ENCODE measurements at regions not wholly inside any gene's neighbourhood (a gene's known extent, or its start where the extent isn't known, plus 50 kb on each side); places are given as distances from the start of the nearest gene placed in this dataset.

- H4K8ac ChIP-seq (ENCODE audit: low read length): no peak overlapping the region
- H2BK120ac ChIP-seq (ENCODE audit: low read depth, low read length): no peak overlapping the region
- H2AFZ ChIP-seq (ENCODE audit: low read depth, low read length): no peak overlapping the region
- no peak overlapping the region for H2BK15ac ChIP-seq (ENCODE audit: low read depth, poor library complexity, severe bottlenecking)
- H3K23ac ChIP-seq (ENCODE audit: low read length in 2 of 2): no peak overlapping the region
- no peaks in the 10 kb centered on the region for H3K4me1 ChIP-seq (ENCODE audit: control insufficient read depth, insufficient read depth, low read depth, low read length)
- H3K4me2 ChIP-seq (ENCODE audit: low read length, poor library complexity, severe bottlenecking): no peak overlapping the region
- H3K18ac ChIP-seq (ENCODE audit: low read depth in 1 of 2, low read length in 2 of 2): no peak overlapping the region
- H3K27ac ChIP-seq (ENCODE audit: low read length, poor library complexity, severe bottlenecking): no peak overlapping the region
- peaks cover 62% of the 10 kb centered on the region for H3K9me3 ChIP-seq (ENCODE audit: control insufficient read depth, low read length)
- H3K4me3 ChIP-seq (ENCODE audit: insufficient read depth in 1 of 2, low read depth in 1 of 2, low read length in 2 of 2): no peak overlapping the region
- no peak overlapping the region for H2BK5ac ChIP-seq (ENCODE audit: low read depth, low read length, poor library complexity, severe bottlenecking)
- no peaks in the 10 kb centered on the region for H3K27me3 ChIP-seq (ENCODE audit: control insufficient read depth in 1 of 2, insufficient read depth in 1 of 2, low read length in 2 of 2)
- H2AK5ac ChIP-seq (ENCODE audit: low read length, severe bottlenecking): no peak overlapping the region
- WGBS: 0% methylated on average over 1 of the region's 1 CpG
- H2BK12ac ChIP-seq (ENCODE audit: low read length in 2 of 2): no peak overlapping the region
- no peak overlapping the region for H3K14ac ChIP-seq (ENCODE audit: low read length in 2 of 2)
- no peaks in the 10 kb centered on the region for H3K79me1 ChIP-seq (replicated peaks; ENCODE audit: low read length, poor library complexity, severe bottlenecking)
- H3K9ac ChIP-seq (ENCODE audit: low read length): no peak overlapping the region
- no peak overlapping the region for H3K4ac ChIP-seq (ENCODE audit: low read depth in 1 of 2, low read length in 2 of 2)
- H3K36me3 ChIP-seq (ENCODE audit: control insufficient read depth in 1 of 2, insufficient read depth in 2 of 2, low read depth in 1 of 2, low read length in 2 of 2): no peaks in the 10 kb centered on the region
- H4K91ac ChIP-seq (ENCODE audit: low read length): no peak overlapping the region
- no peak for DNase-seq
Measured at GRCh38 chr7:63071396-63071795, 927.3 kb upstream of the ZNF722 start.

- Histone ChIP-seq H3K14ac (ENCODE audit: low read length in 2 of 2) (no peak overlapping the region), H2BK120ac (ENCODE audit: low read depth, low read length) (no peak overlapping the region), H4K91ac (ENCODE audit: low read length) (no peak overlapping the region), H2BK15ac (ENCODE audit: low read depth, poor library complexity, severe bottlenecking) (no peak overlapping the region), H2BK5ac (ENCODE audit: low read depth, low read length, poor library complexity, severe bottlenecking) (no peak overlapping the region), H2AK5ac (ENCODE audit: low read length, severe bottlenecking) (no peak overlapping the region), H3K79me1 (replicated peaks; ENCODE audit: low read length, poor library complexity, severe bottlenecking) (no peaks in the 10 kb centered on the region), H3K23ac (ENCODE audit: low read length in 2 of 2) (no peak overlapping the region), H3K4ac (ENCODE audit: low read depth in 1 of 2, low read length in 2 of 2) (no peak overlapping the region), H3K4me3 (ENCODE audit: insufficient read depth in 1 of 2, low read depth in 1 of 2, low read length in 2 of 2) (no peak overlapping the region), H3K36me3 (ENCODE audit: control insufficient read depth in 1 of 2, insufficient read depth in 2 of 2, low read depth in 1 of 2, low read length in 2 of 2) (no peaks in the 10 kb centered on the region), H4K8ac (ENCODE audit: low read length) (no peak overlapping the region), H3K27me3 (ENCODE audit: control insufficient read depth in 1 of 2, insufficient read depth in 1 of 2, low read length in 2 of 2) (no peaks in the 10 kb centered on the region), H3K9ac (ENCODE audit: low read length) (no peak overlapping the region), H3K9me3 (ENCODE audit: control insufficient read depth, low read length) (peaks cover 62% of the 10 kb centered on the region), H2BK12ac (ENCODE audit: low read length in 2 of 2) (no peak overlapping the region), H3K4me1 (ENCODE audit: control insufficient read depth, insufficient read depth, low read depth, low read length) (no peaks in the 10 kb centered on the region), H3K4me2 (ENCODE audit: low read length, poor library complexity, severe bottlenecking) (no peak overlapping the region), H2AFZ (ENCODE audit: low read depth, low read length) (no peak overlapping the region), H3K18ac (ENCODE audit: low read depth in 1 of 2, low read length in 2 of 2) (no peak overlapping the region), H3K27ac (ENCODE audit: low read length, poor library complexity, severe bottlenecking) (no peak overlapping the region)
- DNase-seq: no peak
- WGBS: 46% methylated on average over 4 of the region's 5 CpGs
Measured at GRCh38 chr7:63071920-63072319, 926.7 kb upstream of the ZNF722 start.

- no peak overlapping the region for H3K4me2 ChIP-seq (ENCODE audit: low read length, poor library complexity, severe bottlenecking)
- H2BK5ac ChIP-seq (ENCODE audit: low read depth, low read length, poor library complexity, severe bottlenecking): no peak overlapping the region
- H2BK15ac ChIP-seq (ENCODE audit: low read depth, poor library complexity, severe bottlenecking): no peak overlapping the region
- H3K36me3 ChIP-seq (ENCODE audit: control insufficient read depth in 1 of 2, insufficient read depth in 2 of 2, low read depth in 1 of 2, low read length in 2 of 2): no peaks in the 10 kb centered on the region
- no peaks in the 10 kb centered on the region for H3K4me1 ChIP-seq (ENCODE audit: control insufficient read depth, insufficient read depth, low read depth, low read length)
- H3K23ac ChIP-seq (ENCODE audit: low read length in 2 of 2): no peak overlapping the region
- H3K27ac ChIP-seq (ENCODE audit: low read length, poor library complexity, severe bottlenecking): no peak overlapping the region
- H2BK120ac ChIP-seq (ENCODE audit: low read depth, low read length): no peak overlapping the region
- 32% methylated on average over 5 of the region's 5 CpGs for WGBS
- H2BK12ac ChIP-seq (ENCODE audit: low read length in 2 of 2): no peak overlapping the region
- no peak overlapping the region for H3K18ac ChIP-seq (ENCODE audit: low read depth in 1 of 2, low read length in 2 of 2)
- H4K91ac ChIP-seq (ENCODE audit: low read length): no peak overlapping the region
- H3K4ac ChIP-seq (ENCODE audit: low read depth in 1 of 2, low read length in 2 of 2): no peak overlapping the region
- H3K79me1 ChIP-seq (replicated peaks; ENCODE audit: low read length, poor library complexity, severe bottlenecking): no peaks in the 10 kb centered on the region
- H3K14ac ChIP-seq (ENCODE audit: low read length in 2 of 2): no peak overlapping the region
- no peak overlapping the region for H4K8ac ChIP-seq (ENCODE audit: low read length)
- no peaks in the 10 kb centered on the region for H3K27me3 ChIP-seq (ENCODE audit: control insufficient read depth in 1 of 2, insufficient read depth in 1 of 2, low read length in 2 of 2)
- H2AFZ ChIP-seq (ENCODE audit: low read depth, low read length): no peak overlapping the region
- DNase-seq: no peak
- no peak overlapping the region for H3K9ac ChIP-seq (ENCODE audit: low read length)
- peaks cover 57% of the 10 kb centered on the region for H3K9me3 ChIP-seq (ENCODE audit: control insufficient read depth, low read length)
- no peak overlapping the region for H2AK5ac ChIP-seq (ENCODE audit: low read length, severe bottlenecking)
- no peak overlapping the region for H3K4me3 ChIP-seq (ENCODE audit: insufficient read depth in 1 of 2, low read depth in 1 of 2, low read length in 2 of 2)
Measured at GRCh38 chr7:63072806-63073205, 925.8 kb upstream of the ZNF722 start.

- DNase-seq: no peak
- no peak overlapping the region for H4K8ac ChIP-seq (ENCODE audit: low read length)
- H2BK12ac ChIP-seq (ENCODE audit: low read length in 2 of 2): no peak overlapping the region
- peaks cover 58% of the 10 kb centered on the region for H3K9me3 ChIP-seq (ENCODE audit: control insufficient read depth, low read length)
- no peak overlapping the region for H3K4me2 ChIP-seq (ENCODE audit: low read length, poor library complexity, severe bottlenecking)
- no peak overlapping the region for H2AFZ ChIP-seq (ENCODE audit: low read depth, low read length)
- H3K4me3 ChIP-seq (ENCODE audit: insufficient read depth in 1 of 2, low read depth in 1 of 2, low read length in 2 of 2): no peak overlapping the region
- H3K18ac ChIP-seq (ENCODE audit: low read depth in 1 of 2, low read length in 2 of 2): no peak overlapping the region
- H3K27ac ChIP-seq (ENCODE audit: low read length, poor library complexity, severe bottlenecking): no peak overlapping the region
- H3K4me1 ChIP-seq (ENCODE audit: control insufficient read depth, insufficient read depth, low read depth, low read length): no peaks in the 10 kb centered on the region
- no peaks in the 10 kb centered on the region for H3K79me1 ChIP-seq (replicated peaks; ENCODE audit: low read length, poor library complexity, severe bottlenecking)
- no peak overlapping the region for H2BK15ac ChIP-seq (ENCODE audit: low read depth, poor library complexity, severe bottlenecking)
- H2BK5ac ChIP-seq (ENCODE audit: low read depth, low read length, poor library complexity, severe bottlenecking): no peak overlapping the region
- no peaks in the 10 kb centered on the region for H3K27me3 ChIP-seq (ENCODE audit: control insufficient read depth in 1 of 2, insufficient read depth in 1 of 2, low read length in 2 of 2)
- H4K91ac ChIP-seq (ENCODE audit: low read length): no peak overlapping the region
- H3K36me3 ChIP-seq (ENCODE audit: control insufficient read depth in 1 of 2, insufficient read depth in 2 of 2, low read depth in 1 of 2, low read length in 2 of 2): no peaks in the 10 kb centered on the region
- no peak overlapping the region for H2BK120ac ChIP-seq (ENCODE audit: low read depth, low read length)
- WGBS: 80% methylated on average over 2 of the region's 2 CpGs
- no peak overlapping the region for H2AK5ac ChIP-seq (ENCODE audit: low read length, severe bottlenecking)
- H3K4ac ChIP-seq (ENCODE audit: low read depth in 1 of 2, low read length in 2 of 2): no peak overlapping the region
- no peak overlapping the region for H3K9ac ChIP-seq (ENCODE audit: low read length)
- no peak overlapping the region for H3K23ac ChIP-seq (ENCODE audit: low read length in 2 of 2)
- H3K14ac ChIP-seq (ENCODE audit: low read length in 2 of 2): no peak overlapping the region
Measured at GRCh38 chr7:63073286-63073685, 925.4 kb upstream of the ZNF722 start.

Data from mesenchymal stem cell (in vitro differentiated cells and primary cell).